ENCODE measurements at regions not wholly inside any gene's neighbourhood (a gene's known extent, or its start where the extent isn't known, plus 50 kb on each side); places are given as distances from the start of the nearest gene placed in this dataset.
"Not testable (repeated sequence)": the region's sequence is repeated elsewhere in the genome, so short reads cannot be mapped to it uniquely, and the experiment has no call there.

GRCh38 chr4:133594390-133595207, 445.5 kb downstream of the PCDH10 start:
- no peak for DNase-seq (ENCODE audit: low spot score)

- DNase-seq (ENCODE audit: low spot score): no peak
Observed at GRCh38 chr4:133593764-133594163, 444.7 kb downstream of the PCDH10 start.

- no peak for DNase-seq (ENCODE audit: low spot score)
Observed at GRCh38 chr4:133592591-133592990, 443.5 kb downstream of the PCDH10 start.

- DNase-seq (ENCODE audit: low spot score): no peak
Observed at GRCh38 chr4:133592106-133592505, 443.0 kb downstream of the PCDH10 start.

- no peak for DNase-seq (ENCODE audit: low spot score)
Observed at GRCh38 chr4:133588306-133588705, 439.2 kb downstream of the PCDH10 start.

- DNase-seq (ENCODE audit: low spot score): no peak
Observed at GRCh38 chr4:133585323-133585722, 436.2 kb downstream of the PCDH10 start.

- DNase-seq (ENCODE audit: low spot score): peak; percentile 44
Observed at GRCh38 chr4:133584714-133585113, 435.6 kb downstream of the PCDH10 start.

- no peak for DNase-seq (ENCODE audit: low spot score)
Observed at GRCh38 chr4:133581996-133582619, 433.0 kb downstream of the PCDH10 start.

- DNase-seq (ENCODE audit: low spot score): no peak
Observed at GRCh38 chr4:133574248-133574647, 425.2 kb downstream of the PCDH10 start.

- DNase-seq (ENCODE audit: low spot score): peak; percentile 25
Observed at GRCh38 chr4:133565379-133565778, 416.3 kb downstream of the PCDH10 start.

GRCh38 chr4:133559987-133560386, 410.9 kb downstream of the PCDH10 start:
- DNase-seq (ENCODE audit: low spot score): no peak

- DNase-seq (ENCODE audit: low spot score): no peak
Observed at GRCh38 chr4:133555671-133556070, 406.6 kb downstream of the PCDH10 start.

GRCh38 chr4:133550436-133550835, 401.3 kb downstream of the PCDH10 start:
- DNase-seq (ENCODE audit: low spot score): no peak

- DNase-seq (ENCODE audit: low spot score): no peak
Observed at GRCh38 chr4:133544097-133544496, 395.0 kb downstream of the PCDH10 start.

- no peak for DNase-seq (ENCODE audit: low spot score)
Observed at GRCh38 chr4:133537780-133538281, 388.7 kb downstream of the PCDH10 start.

- not testable (repeated sequence) for DNase-seq (ENCODE audit: low spot score)
Observed at GRCh38 chr4:133534224-133534623, 385.1 kb downstream of the PCDH10 start.

- no peak for DNase-seq (ENCODE audit: low spot score)
Observed at GRCh38 chr4:133524369-133524768, 375.3 kb downstream of the PCDH10 start.

GRCh38 chr4:133513901-133514300, 364.8 kb downstream of the PCDH10 start:
- no peak for DNase-seq (ENCODE audit: low spot score)

GRCh38 chr4:133498149-133498548, 349.1 kb downstream of the PCDH10 start:
- DNase-seq (ENCODE audit: low spot score): no peak

GRCh38 chr4:133493776-133494175, 344.7 kb downstream of the PCDH10 start:
- no peak for DNase-seq (ENCODE audit: low spot score)

GRCh38 chr4:133493241-133493640, 344.1 kb downstream of the PCDH10 start:
- DNase-seq (ENCODE audit: low spot score): no peak

- no peak for DNase-seq (ENCODE audit: low spot score)
Observed at GRCh38 chr4:133484287-133484686, 335.2 kb downstream of the PCDH10 start.
